ENCODE measurements at regions not wholly inside any gene's neighbourhood (a gene's known extent, or its start where the extent isn't known, plus 50 kb on each side); places are given as distances from the start of the nearest gene placed in this dataset.

- Histone ChIP-seq H3K4me3 (ENCODE audit: low read length) (no peak overlapping the region), H3K4me2 (ENCODE audit: low read length) (no peak overlapping the region), H3F3A (ENCODE audit: insufficient read depth, low read length, poor library complexity, severe bottlenecking) (no peaks in the 10 kb centered on the region), H4K20me1 (ENCODE audit: insufficient read depth) (no peaks in the 10 kb centered on the region), H3K9me2 (ENCODE audit: insufficient read depth, low read length) (no peaks in the 10 kb centered on the region), H3K27me3 (ENCODE audit: insufficient read depth, low read depth, low read length) (no peaks in the 10 kb centered on the region), H2AFZ (ENCODE audit: low read depth, low read length) (no peak overlapping the region), H3K36me3 (ENCODE audit: insufficient read depth, low read length) (no peaks in the 10 kb centered on the region), H3K9me3 (ENCODE audit: low read length) (no peaks in the 10 kb centered on the region), H3K27ac (ENCODE audit: low read length) (no peak overlapping the region), H3K9ac (ENCODE audit: low read length) (no peak overlapping the region), H3K79me2 (replicated peaks; ENCODE audit: insufficient read depth, low read length) (no peaks in the 10 kb centered on the region)
- TF ChIP-seq MXI1 (conservative IDR thresholded peaks at IDR 0.05; ENCODE audit: poor library complexity, severe bottlenecking) (no peak), REST (IDR thresholded peaks at IDR 0.05; ENCODE audit: borderline replicate concordance) (no peak), TAF1 (IDR thresholded peaks at IDR 0.05; ENCODE audit: low read depth) (no peak), EP300 (conservative IDR thresholded peaks at IDR 0.05; ENCODE audit: poor library complexity, severe bottlenecking) (no peak)
- TF ChIP-seq, protein P1, sequence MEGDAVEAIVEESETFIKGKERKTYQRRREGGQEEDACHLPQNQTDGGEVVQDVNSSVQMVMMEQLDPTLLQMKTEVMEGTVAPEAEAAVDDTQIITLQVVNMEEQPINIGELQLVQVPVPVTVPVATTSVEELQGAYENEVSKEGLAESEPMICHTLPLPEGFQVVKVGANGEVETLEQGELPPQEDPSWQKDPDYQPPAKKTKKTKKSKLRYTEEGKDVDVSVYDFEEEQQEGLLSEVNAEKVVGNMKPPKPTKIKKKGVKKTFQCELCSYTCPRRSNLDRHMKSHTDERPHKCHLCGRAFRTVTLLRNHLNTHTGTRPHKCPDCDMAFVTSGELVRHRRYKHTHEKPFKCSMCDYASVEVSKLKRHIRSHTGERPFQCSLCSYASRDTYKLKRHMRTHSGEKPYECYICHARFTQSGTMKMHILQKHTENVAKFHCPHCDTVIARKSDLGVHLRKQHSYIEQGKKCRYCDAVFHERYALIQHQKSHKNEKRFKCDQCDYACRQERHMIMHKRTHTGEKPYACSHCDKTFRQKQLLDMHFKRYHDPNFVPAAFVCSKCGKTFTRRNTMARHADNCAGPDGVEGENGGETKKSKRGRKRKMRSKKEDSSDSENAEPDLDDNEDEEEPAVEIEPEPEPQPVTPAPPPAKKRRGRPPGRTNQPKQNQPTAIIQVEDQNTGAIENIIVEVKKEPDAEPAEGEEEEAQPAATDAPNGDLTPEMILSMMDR (IDR thresholded peaks at IDR 0.05; ENCODE audit: poor library complexity, severe bottlenecking): no peak
Observed at GRCh38 chr14:71483154-71483553, 449.1 kb upstream of the RGS6 start.

DNA sequence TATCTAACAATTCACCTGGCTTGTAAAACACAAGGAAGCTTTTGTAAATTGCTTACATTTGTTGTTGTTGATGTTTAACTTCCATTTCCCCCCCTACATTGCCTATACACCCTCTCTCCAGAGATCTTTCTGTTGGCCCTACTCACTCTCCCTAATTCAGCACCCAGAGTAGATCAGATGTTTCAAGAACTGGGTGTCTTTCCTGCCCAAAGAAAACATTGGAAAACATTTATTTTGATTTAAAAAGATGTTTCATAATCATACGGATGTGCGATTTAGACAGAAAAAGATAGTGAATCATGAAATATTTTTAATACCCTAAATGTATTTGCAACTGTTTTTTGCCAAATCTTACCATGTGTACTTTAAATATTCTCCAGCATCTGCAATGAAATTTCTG, 446.4 kb upstream of the RGS6 start:
- Histone ChIP-seq H3K27me3 (ENCODE audit: insufficient read depth, low read depth, low read length) (no peaks in the 10 kb centered on the region), H4K20me1 (ENCODE audit: insufficient read depth) (no peaks in the 10 kb centered on the region), H3K27ac (ENCODE audit: low read length) (no peak overlapping the region), H2AFZ (ENCODE audit: low read depth, low read length) (no peak overlapping the region), H3K9ac (ENCODE audit: low read length) (no peak overlapping the region), H3K36me3 (ENCODE audit: insufficient read depth, low read length) (no peaks in the 10 kb centered on the region), H3K9me2 (ENCODE audit: insufficient read depth, low read length) (no peaks in the 10 kb centered on the region), H3K4me2 (ENCODE audit: low read length) (no peak overlapping the region), H3K79me2 (replicated peaks; ENCODE audit: insufficient read depth, low read length) (no peaks in the 10 kb centered on the region), H3K9me3 (ENCODE audit: low read length) (no peaks in the 10 kb centered on the region), H3F3A (ENCODE audit: insufficient read depth, low read length, poor library complexity, severe bottlenecking) (no peaks in the 10 kb centered on the region), H3K4me3 (ENCODE audit: low read length) (no peak overlapping the region)
- no peak for TF ChIP-seq MXI1 (conservative IDR thresholded peaks at IDR 0.05; ENCODE audit: poor library complexity, severe bottlenecking)
- TF ChIP-seq REST (IDR thresholded peaks at IDR 0.05; ENCODE audit: borderline replicate concordance): no peak
- TF ChIP-seq POLR2AphosphoS5 (IDR thresholded peaks at IDR 0.05): no peak
- TF ChIP-seq SMC3 (conservative IDR thresholded peaks at IDR 0.05; ENCODE audit: poor library complexity): no peak
- TF ChIP-seq TAF1 (IDR thresholded peaks at IDR 0.05; ENCODE audit: low read depth): no peak
- no peak for TF ChIP-seq EP300 (conservative IDR thresholded peaks at IDR 0.05; ENCODE audit: poor library complexity, severe bottlenecking)
- TF ChIP-seq EZH2 (IDR thresholded peaks at IDR 0.05; ENCODE audit: borderline replicate concordance, insufficient read depth, low read length, poor library complexity, severe bottlenecking): no peak
- TF ChIP-seq, protein P1 (IDR thresholded peaks at IDR 0.05; ENCODE audit: poor library complexity, severe bottlenecking): no peak
- no peak for TF ChIP-seq RAD21 (conservative IDR thresholded peaks at IDR 0.05)
